IPS DF 19.7 (cell line): ENCODE measurements at regions not wholly inside any gene's neighbourhood (a gene's known extent, or its start where the extent isn't known, plus 50 kb on each side); places are given as distances from the start of the nearest gene placed in this dataset.
"Not testable (repeated sequence)": the region's sequence is repeated elsewhere in the genome, so short reads cannot be mapped to it uniquely, and the experiment has no call there.

Source experiments
- DNase-seq: peaks from one replicate; pipeline ENCODE4 v3.0.0-alpha.2; 2013; ENCODE audit warnings: low read depth, low spot score

GRCh38 chr12:89870413-89871184 is 162.0 kb upstream of the ATP2B1 start:
- DNase-seq = no peak

GRCh38 chr12:89867611-89868010 is 159.0 kb upstream of the ATP2B1 start:
- not testable (repeated sequence) for DNase-seq

- DNase-seq = no peak
Measured at GRCh38 chr12:89864411-89864810, 155.8 kb upstream of the ATP2B1 start.

- DNase-seq = peak; percentile 20
Measured at GRCh38 chr12:89863968-89864367, 155.3 kb upstream of the ATP2B1 start.

- no peak for DNase-seq
Measured at GRCh38 chr12:89863493-89863938, 154.9 kb upstream of the ATP2B1 start.

GRCh38 chr12:89862511-89863445 is 154.1 kb upstream of the ATP2B1 start:
- DNase-seq = no peak

GRCh38 chr12:89861086-89861485 is 152.4 kb upstream of the ATP2B1 start:
- no peak for DNase-seq

- DNase-seq = no peak
Measured at GRCh38 chr12:89859508-89860220, 151.0 kb upstream of the ATP2B1 start.

GRCh38 chr12:89858718-89859117 is 150.1 kb upstream of the ATP2B1 start:
- DNase-seq = no peak

GRCh38 chr12:89857652-89858274 is 149.1 kb upstream of the ATP2B1 start:
- DNase-seq = no peak

GRCh38 chr12:89856431-89856830 is 147.8 kb upstream of the ATP2B1 start:
- no peak for DNase-seq

- no peak for DNase-seq
Measured at GRCh38 chr12:89848732-89849131, 140.1 kb upstream of the ATP2B1 start.

- DNase-seq = no peak
Measured at GRCh38 chr12:89846473-89847055, 137.9 kb upstream of the ATP2B1 start.

GRCh38 chr12:89845767-89846166 is 137.1 kb upstream of the ATP2B1 start:
- no peak for DNase-seq

- no peak for DNase-seq
Measured at GRCh38 chr12:89845366-89845765, 136.7 kb upstream of the ATP2B1 start.

GRCh38 chr12:89844539-89844938 is 135.9 kb upstream of the ATP2B1 start:
- no peak for DNase-seq

- DNase-seq = no peak
Measured at GRCh38 chr12:89840162-89840922, 131.7 kb upstream of the ATP2B1 start.

GRCh38 chr12:89839444-89839843 is 130.8 kb upstream of the ATP2B1 start:
- DNase-seq = no peak

GRCh38 chr12:89838833-89839232 is 130.2 kb upstream of the ATP2B1 start:
- DNase-seq = no peak

GRCh38 chr12:89836026-89836425 is 127.4 kb upstream of the ATP2B1 start:
- DNase-seq = no peak
